Stimulated activated CD4-positive, alpha-beta T cell treated with anti-CD3 and anti-CD28 coated beads, TNF-alpha, amount 100 ng/mL, for 1 hour (primary cell): ENCODE measurements at regions not wholly inside any gene's neighbourhood (a gene's known extent, or its start where the extent isn't known, plus 50 kb on each side); places are given as distances from the start of the nearest gene placed in this dataset.

Experiments
- DNase-seq, 3 donors: peaks; one replicate each; pipeline ENCODE4 v3.0.0-alpha.2; 2020; ENCODE audit warnings: low read depth in 3 of 3, low spot score in 1 of 3

- no peak for DNase-seq
Measured at GRCh38 chr22:22997262-22997898, 72.9 kb upstream of the GNAZ start.

DNA sequence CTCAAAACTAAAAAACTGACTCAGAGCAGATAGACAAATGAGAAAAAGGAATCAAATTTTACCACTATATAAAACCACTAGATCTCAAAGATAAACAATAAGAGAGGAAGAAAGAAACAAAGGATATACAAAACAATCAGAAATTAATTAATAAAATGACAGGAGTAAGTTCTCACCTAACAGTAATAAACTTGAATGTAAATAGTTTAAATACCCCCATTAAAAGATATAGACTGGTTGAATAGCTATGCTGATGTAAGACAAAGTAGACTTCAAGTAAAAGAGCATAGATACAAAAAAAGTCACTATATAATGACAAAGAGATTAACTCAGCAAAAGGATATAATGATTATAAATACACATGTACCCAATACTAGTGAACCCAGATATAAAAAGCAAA is 72.3 kb upstream of the GNAZ start:
- DNase-seq = no peak

GRCh38 chr22:22999523-22999922 is 70.8 kb upstream of the GNAZ start:
- DNase-seq = no peak

- no peak for DNase-seq
Measured at GRCh38 chr22:23000657-23001347, 69.5 kb upstream of the GNAZ start.

DNA sequence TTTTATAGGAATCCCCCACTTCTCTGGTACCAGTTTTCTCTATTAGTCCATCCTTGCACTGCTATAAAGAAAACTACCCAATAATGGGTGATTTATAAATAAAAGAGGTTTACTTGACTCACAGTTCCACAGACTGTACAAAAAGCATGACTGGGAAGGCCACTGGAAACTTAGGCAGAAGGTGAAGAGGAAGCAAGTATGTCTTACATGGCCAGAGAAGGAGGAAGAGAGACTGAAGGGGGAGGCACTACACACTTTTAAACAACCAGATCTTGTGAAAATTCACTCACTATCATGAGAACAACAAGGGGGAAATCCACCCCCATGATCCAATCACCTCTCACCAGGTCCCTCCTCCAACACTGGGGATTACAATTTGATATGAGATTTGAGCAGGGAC is 68.9 kb upstream of the GNAZ start:
- DNase-seq = no peak

DNA sequence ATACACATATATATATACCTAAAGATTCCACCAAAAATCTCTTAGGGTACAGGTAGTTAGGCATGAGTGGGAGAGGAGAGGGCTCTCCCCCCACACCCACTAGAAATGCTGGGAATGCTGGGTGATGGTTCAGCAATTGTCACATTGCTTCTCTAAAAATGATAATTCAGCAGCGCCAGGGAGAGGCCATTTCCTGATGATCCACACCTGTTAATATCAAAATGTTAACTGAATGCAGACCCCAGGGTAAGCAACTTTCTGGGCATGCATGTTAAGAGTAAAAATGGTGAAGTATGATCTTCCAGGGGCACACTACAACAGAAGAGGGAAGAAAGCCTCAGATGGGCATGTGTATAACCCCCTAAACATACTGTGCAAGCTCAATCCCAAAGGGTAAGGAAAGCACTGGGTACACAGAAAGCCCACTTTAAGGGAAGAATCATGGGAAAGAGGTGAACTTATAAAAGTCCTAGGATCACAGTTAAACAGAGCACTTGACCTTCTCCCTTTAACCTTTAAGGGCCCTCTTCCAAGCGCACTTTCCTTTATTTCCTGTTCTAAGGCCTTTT is 67.6 kb upstream of the GNAZ start:
- DNase-seq = no peak

- DNase-seq = no peak
Measured at GRCh38 chr22:23007823-23008222, 62.5 kb upstream of the GNAZ start.

- no peak for DNase-seq
Measured at GRCh38 chr22:23008896-23009295, 61.4 kb upstream of the GNAZ start.
